ENCODE measurements at regions not wholly inside any gene's neighbourhood (a gene's known extent, or its start where the extent isn't known, plus 50 kb on each side); places are given as distances from the start of the nearest gene placed in this dataset.
"Not testable (repeated sequence)": the region's sequence is repeated elsewhere in the genome, so short reads cannot be mapped to it uniquely, and the experiment has no call there.

GRCh38 chr1:9437961-9438430 lies 101.3 kb upstream of the SLC25A33 start:
- no peak for DNase-seq
- Mint-ChIP-seq H3K4me1 (no peaks in the 10 kb centered on the region), H3K4me3 (no peak overlapping the region), H3K27ac (no peak overlapping the region), H3K9me3 (no peaks in the 10 kb centered on the region), H3K27me3 (no peaks in the 10 kb centered on the region), H3K36me3 (no peaks in the 10 kb centered on the region)

DNA sequence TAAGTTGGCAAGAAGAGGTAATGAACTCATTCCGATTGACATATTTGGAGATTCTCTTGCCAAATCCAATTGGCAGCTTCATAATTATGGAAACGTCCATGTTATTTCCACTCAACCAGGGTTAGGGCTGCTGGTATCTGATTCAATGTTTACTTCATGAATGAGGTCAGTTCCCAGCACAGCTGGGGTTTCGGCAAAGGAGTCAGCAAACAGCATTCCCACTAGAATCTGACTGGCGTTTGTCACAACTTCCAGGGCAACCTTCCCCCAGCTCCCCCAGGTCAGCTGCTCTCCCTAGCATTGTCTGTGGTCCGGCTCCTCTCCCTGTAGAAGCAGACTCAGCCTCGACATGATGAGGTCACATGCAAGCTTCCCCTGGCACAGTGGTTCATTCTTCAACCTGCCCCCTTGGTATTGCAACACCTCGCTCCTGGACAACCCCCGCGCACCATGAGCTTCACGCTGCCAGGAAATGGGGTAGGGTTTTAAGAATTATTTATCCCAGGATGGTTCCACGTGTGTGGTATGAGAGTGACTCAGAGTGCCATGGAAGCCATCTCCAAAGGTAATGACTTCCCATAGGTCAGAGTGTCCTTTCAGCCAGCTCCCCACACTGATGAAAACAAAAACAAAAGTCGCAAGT lies 100.7 kb upstream of the SLC25A33 start:
- no peaks in the 10 kb centered on the region for H3K36me3 Mint-ChIP-seq
- H3K4me1 Mint-ChIP-seq = no peaks in the 10 kb centered on the region
- H3K27me3 Mint-ChIP-seq = no peaks in the 10 kb centered on the region
- H3K4me3 Mint-ChIP-seq = no peak overlapping the region
- no peaks in the 10 kb centered on the region for H3K9me3 Mint-ChIP-seq
- DNase-seq = no peak
- H3K27ac Mint-ChIP-seq = no peak overlapping the region

GRCh38 chr1:9439074-9439761 lies 100.0 kb upstream of the SLC25A33 start:
- Mint-ChIP-seq H3K4me3 (no peak overlapping the region), H3K36me3 (no peaks in the 10 kb centered on the region), H3K27me3 (no peaks in the 10 kb centered on the region), H3K4me1 (no peaks in the 10 kb centered on the region), H3K9me3 (no peaks in the 10 kb centered on the region), H3K27ac (no peak overlapping the region)
- no peak for DNase-seq

GRCh38 chr1:9440261-9440660 lies 99.0 kb upstream of the SLC25A33 start:
- no peaks in the 10 kb centered on the region for H3K9me3 Mint-ChIP-seq
- H3K4me3 Mint-ChIP-seq = no peak overlapping the region
- no peaks in the 10 kb centered on the region for H3K36me3 Mint-ChIP-seq
- H3K27me3 Mint-ChIP-seq = no peaks in the 10 kb centered on the region
- H3K27ac Mint-ChIP-seq = no peak overlapping the region
- DNase-seq = no peak
- no peaks in the 10 kb centered on the region for H3K4me1 Mint-ChIP-seq

- Mint-ChIP-seq H3K36me3 (no peaks in the 10 kb centered on the region), H3K4me3 (no peak overlapping the region), H3K9me3 (no peaks in the 10 kb centered on the region), H3K27me3 (no peaks in the 10 kb centered on the region), H3K27ac (no peak overlapping the region), H3K4me1 (no peaks in the 10 kb centered on the region)
- no peak for DNase-seq
Measured at GRCh38 chr1:9440763-9441194, 98.5 kb upstream of the SLC25A33 start.

- no peak overlapping the region for H3K4me3 Mint-ChIP-seq
- no peak overlapping the region for H3K27ac Mint-ChIP-seq
- no peaks in the 10 kb centered on the region for H3K4me1 Mint-ChIP-seq
- DNase-seq = no peak
- no peaks in the 10 kb centered on the region for H3K9me3 Mint-ChIP-seq
- H3K27me3 Mint-ChIP-seq = no peaks in the 10 kb centered on the region
- H3K36me3 Mint-ChIP-seq = no peaks in the 10 kb centered on the region
Measured at GRCh38 chr1:9441451-9442133, 97.7 kb upstream of the SLC25A33 start.

DNA sequence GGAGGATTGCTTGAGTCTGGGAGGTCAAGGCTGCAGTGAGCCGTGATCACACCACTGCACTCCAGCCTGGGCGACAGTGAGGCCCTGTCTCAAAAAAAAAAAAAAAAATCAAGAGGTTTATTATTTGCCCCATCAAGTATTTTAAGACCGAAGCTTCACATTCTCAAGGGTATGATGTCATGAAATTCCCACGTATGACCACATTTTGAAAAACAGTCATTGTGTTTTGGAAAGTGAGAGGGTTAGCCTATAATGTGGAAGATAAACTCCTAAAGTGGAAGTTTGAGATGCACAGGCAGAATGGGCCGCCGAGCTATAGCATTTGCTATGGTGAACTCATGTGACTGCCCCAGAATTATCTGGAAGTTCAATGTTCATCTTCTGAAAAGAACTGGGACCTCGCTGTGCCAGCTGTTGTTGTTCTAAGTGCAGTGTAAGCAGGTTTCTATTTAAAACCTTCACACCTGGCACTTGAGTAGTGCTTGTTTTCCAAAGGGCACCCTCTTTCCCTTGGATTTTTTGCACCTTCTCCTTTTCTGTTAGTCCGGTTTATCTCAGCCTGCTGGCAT lies 96.9 kb upstream of the SLC25A33 start:
- no peak overlapping the region for H3K4me3 Mint-ChIP-seq
- H3K27ac Mint-ChIP-seq = no peak overlapping the region
- no peaks in the 10 kb centered on the region for H3K36me3 Mint-ChIP-seq
- no peaks in the 10 kb centered on the region for H3K9me3 Mint-ChIP-seq
- no peaks in the 10 kb centered on the region for H3K4me1 Mint-ChIP-seq
- no peaks in the 10 kb centered on the region for H3K27me3 Mint-ChIP-seq
- no peak for DNase-seq

DNA sequence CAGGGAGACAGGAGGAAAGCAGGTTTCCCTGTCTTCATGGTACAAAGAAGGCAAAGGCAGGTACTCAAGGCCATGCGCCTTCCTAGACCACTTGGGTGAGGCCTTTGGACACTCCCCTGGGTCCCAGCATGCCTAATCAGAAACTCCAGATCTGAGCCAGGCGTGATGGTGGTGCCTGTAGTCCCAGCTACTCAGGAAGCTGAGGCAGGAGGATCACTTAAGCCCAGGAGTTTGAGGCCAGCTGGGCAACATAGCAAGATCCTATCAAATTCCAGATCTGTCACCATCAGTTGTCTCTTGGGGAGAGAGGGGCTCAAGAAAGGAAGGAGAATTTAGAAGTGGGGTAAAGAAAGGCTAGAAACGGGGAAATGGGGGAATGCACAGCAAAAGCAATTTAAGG lies 96.3 kb upstream of the SLC25A33 start:
- no peaks in the 10 kb centered on the region for H3K9me3 Mint-ChIP-seq
- peaks cover 3% of the 10 kb centered on the region for H3K27me3 Mint-ChIP-seq
- H3K4me1 Mint-ChIP-seq = no peaks in the 10 kb centered on the region
- DNase-seq = no peak
- H3K4me3 Mint-ChIP-seq = no peak overlapping the region
- no peak overlapping the region for H3K27ac Mint-ChIP-seq
- H3K36me3 Mint-ChIP-seq = no peaks in the 10 kb centered on the region

DNA sequence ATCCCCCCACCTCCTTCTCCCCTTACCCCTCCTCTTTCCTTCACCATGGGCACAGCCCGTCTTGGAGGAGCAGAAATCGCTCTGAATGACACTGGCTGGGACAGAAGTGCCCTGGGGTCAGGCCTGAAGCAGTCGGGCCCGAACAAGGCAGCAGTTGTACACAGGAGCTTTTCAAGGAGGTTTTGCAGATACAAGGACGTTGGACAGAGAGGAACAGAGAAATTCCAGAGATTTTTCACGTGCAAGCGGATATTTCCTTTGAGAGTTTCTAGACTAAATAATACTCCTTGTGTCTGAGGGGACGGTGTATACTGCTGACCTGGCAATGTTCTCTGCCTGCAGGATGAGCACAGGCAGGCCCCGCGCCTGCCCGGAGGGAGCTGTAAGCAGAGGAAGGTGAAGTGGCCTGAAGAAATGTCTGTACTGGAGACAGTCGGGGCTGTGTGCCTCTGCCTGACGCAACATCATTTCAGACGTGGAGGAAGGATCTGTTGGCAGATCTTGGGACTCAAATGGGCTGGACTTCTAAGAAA lies 95.3 kb upstream of the SLC25A33 start:
- no peak for DNase-seq
- no peak overlapping the region for H3K27ac Mint-ChIP-seq
- no peaks in the 10 kb centered on the region for H3K4me1 Mint-ChIP-seq
- no peaks in the 10 kb centered on the region for H3K9me3 Mint-ChIP-seq
- no peak overlapping the region for H3K4me3 Mint-ChIP-seq
- no peaks in the 10 kb centered on the region for H3K36me3 Mint-ChIP-seq
- peaks cover 4% of the 10 kb centered on the region for H3K27me3 Mint-ChIP-seq

DNA sequence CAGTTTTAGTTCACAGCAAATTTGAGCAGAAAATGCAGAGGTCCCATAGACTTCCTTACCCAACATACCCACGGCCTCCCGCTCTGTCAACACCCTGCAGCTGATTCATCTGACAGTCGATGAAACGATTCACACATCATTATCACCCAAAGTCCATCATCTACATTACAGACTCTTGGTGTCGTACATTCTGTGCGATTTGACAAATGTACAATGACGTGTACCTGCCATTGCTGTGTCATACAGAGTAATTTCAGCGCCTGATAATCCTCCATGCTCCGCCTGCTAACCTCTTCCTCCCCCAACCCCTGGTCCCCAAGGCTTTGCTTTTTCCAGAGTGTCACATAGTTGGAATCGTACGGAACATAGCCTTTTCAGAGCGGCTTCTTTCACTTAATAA lies 94.7 kb upstream of the SLC25A33 start:
- no peak overlapping the region for H3K27ac Mint-ChIP-seq
- H3K4me3 Mint-ChIP-seq = no peak overlapping the region
- DNase-seq = no peak
- peaks cover 4% of the 10 kb centered on the region for H3K27me3 Mint-ChIP-seq
- no peaks in the 10 kb centered on the region for H3K4me1 Mint-ChIP-seq
- no peaks in the 10 kb centered on the region for H3K9me3 Mint-ChIP-seq
- no peaks in the 10 kb centered on the region for H3K36me3 Mint-ChIP-seq

- H3K4me3 Mint-ChIP-seq, H3K9me3 Mint-ChIP-seq, H3K36me3 Mint-ChIP-seq, H3K27me3 Mint-ChIP-seq, H3K4me1 Mint-ChIP-seq, H3K27ac Mint-ChIP-seq, DNase-seq: not testable (repeated sequence)
Measured at GRCh38 chr1:9445081-9445480, 94.2 kb upstream of the SLC25A33 start.

- Mint-ChIP-seq H3K36me3 (no peaks in the 10 kb centered on the region), H3K9me3 (no peaks in the 10 kb centered on the region), H3K4me1 (no peaks in the 10 kb centered on the region), H3K4me3 (no peak overlapping the region), H3K27ac (no peak overlapping the region), H3K27me3 (peaks cover 7% of the 10 kb centered on the region)
- DNase-seq = no peak
Measured at GRCh38 chr1:9447215-9447960, 91.9 kb upstream of the SLC25A33 start.

- no peaks in the 10 kb centered on the region for H3K36me3 Mint-ChIP-seq
Measured at GRCh38 chr1:9448132-9449109, 90.8 kb upstream of the SLC25A33 start.

More at GRCh38 chr1:9448132-9449109, 90.8 kb upstream of the SLC25A33 start:
- no peak overlapping the region for H3K4me3 Mint-ChIP-seq
- H3K27ac Mint-ChIP-seq = no peak overlapping the region
- no peak for DNase-seq
- no peaks in the 10 kb centered on the region for H3K9me3 Mint-ChIP-seq
- H3K4me1 Mint-ChIP-seq = no peaks in the 10 kb centered on the region
- peaks cover 8% of the 10 kb centered on the region for H3K27me3 Mint-ChIP-seq

Data from activated naive CD8-positive, alpha-beta T cell treated with anti-CD3 and anti-CD28 coated beads for 36 hours (primary cell).